Stomach (tissue), 8 donors: ENCODE measurements at regions not wholly inside any gene's neighbourhood (a gene's known extent, or its start where the extent isn't known, plus 50 kb on each side); places are given as distances from the start of the nearest gene placed in this dataset.
A peak's percentile ranks its signal among the peaks of the same experiment; 100 is the strongest.

Source experiments
- DNase-seq, 2 donors: peaks; one replicate each; pipeline versions ENCODE4 v3.0.0 to v3.0.0-alpha.2; 2013 to 2019
- H3K27ac ChIP-seq, 5 donors: fragments of 200-600 bp in 4 of 5; sonication (generic) in 4 of 5; one replicate each; pipeline ENCODE4 v1.5.1; 2013 to 2019; ENCODE audit warnings: mild to moderate bottlenecking in 1 of 5, moderate library complexity in 1 of 5
- H3K27me3 ChIP-seq, 3 donors: fragments of 200-600 bp; sonication (generic); one replicate each; pipeline ENCODE4 v1.5.1; 2017 to 2019; ENCODE audit warnings: mixed run types in 1 of 3
- H3K36me3 ChIP-seq, 4 donors: fragments of 200-600 bp; sonication (generic); 1 replicate in 3 of 4; 2 replicates in 1 of 4; pipeline ENCODE4 v1.5.1; 2016 to 2019
- H3K4me1 ChIP-seq, 4 donors: fragments of 200-600 bp; sonication (generic); one replicate each; pipeline ENCODE4 v1.5.1; 2016 to 2019
- H3K4me3 ChIP-seq, 4 donors: fragments of 200-600 bp; sonication (generic) in 3 of 4; one replicate each; pipeline ENCODE4 v1.5.1; 2016 to 2019; ENCODE audit warnings: mild to moderate bottlenecking in 1 of 4
- H3K9me3 ChIP-seq, 4 donors: fragments of 200-600 bp; sonication (generic); one replicate each; pipeline ENCODE4 v1.5.1; 2016 to 2019
- CTCF ChIP-seq, 7 experiments: fragments of 450-650 bp in 4 of 7; fragments of 200-600 bp in 3 of 7; sonication (generic) in 3 of 7; IDR thresholded peaks; one replicate each; pipeline ENCODE4 v1.5.1; 2016 to 2019; ENCODE audit warnings: antibody characterized with exemption in 7 of 7, control low read depth in 2 of 7, mild to moderate bottlenecking in 1 of 7
- EP300 ChIP-seq: sonication (generic); formaldehyde crosslinking; IDR thresholded peaks from one replicate; pipeline ENCODE4 v1.6.1; 2017; ENCODE audit warnings: antibody characterized with exemption
- POLR2A ChIP-seq, 4 donors: fragments of 450-650 bp; IDR thresholded peaks; one replicate each; pipeline ENCODE4 v1.6.1; 2016; ENCODE audit warnings: antibody characterized with exemption in 4 of 4, control low read depth in 2 of 4, mild to moderate bottlenecking in 1 of 4, moderate library complexity in 1 of 4
- POLR2AphosphoS5 ChIP-seq, 3 donors: sonication (generic); formaldehyde crosslinking; IDR thresholded peaks; one replicate each; pipeline ENCODE4 v1.6.1; 2016; ENCODE audit warnings: antibody characterized with exemption in 3 of 3
- WGBS, 5 donors: extraction: QIAGEN DNeasy Blood & Tissue Kit in 3 of 5; methylation state at CpG; one replicate each; pipeline versions ENCODE4 v1.1.5 to v1.1.7; 2013 to 2018; 5-methylcytosine and 5-hydroxymethylcytosine counted together
- intact Hi-C: fragments of 100-400 bp; cut with DNase I; formaldehyde crosslinking; loops from one replicate; pipeline ENCODE4 v1.15.1; 2023; ENCODE audit warnings: low total_unique reads
- donor health status: healthy with polysubstance abuse.
- donor health status: Bipolar disorder and iron deficiency.
- donor health status: healthy.

- DNase-seq, result peak in 1 of 2 donors; percentile 12
- Histone ChIP-seq H3K27ac (no peak overlapping the region), H3K36me3 (no peaks in the 10 kb centered on the region), H3K27me3 (no peaks in the 10 kb centered on the region), H3K4me1 (no peaks in the 10 kb centered on the region), H3K9me3 (no peaks in the 10 kb centered on the region), H3K4me3 (no peak overlapping the region)
- intact Hi-C loops, result no loop called here
- 71 to 90% (median 87%) methylated on average over 4 of the region's 4 CpGs for WGBS, 5 donors
- TF ChIP-seq POLR2A (IDR thresholded peaks at IDR 0.05) (no peak), POLR2AphosphoS5 (IDR thresholded peaks at IDR 0.05) (no peak), EP300 (no peak)
Observed at GRCh38 chr14:83706231-83706954, 1823.6 kb upstream of the FLRT2 start.

GRCh38 chr14:83707056-83707455, 1822.9 kb upstream of the FLRT2 start:
- H3K27ac ChIP-seq, result no peak overlapping the region
- H3K4me1 ChIP-seq, result no peaks in the 10 kb centered on the region
- H3K9me3 ChIP-seq, result no peaks in the 10 kb centered on the region
- H3K4me3 ChIP-seq, result no peak overlapping the region
- 80 to 94% (median 81%) methylated on average over 2 of the region's 2 CpGs for WGBS, 5 donors
- H3K27me3 ChIP-seq, result no peaks in the 10 kb centered on the region
- no peak for DNase-seq
- TF ChIP-seq EP300, result no peak
- no peak for TF ChIP-seq CTCF (IDR thresholded peaks at IDR 0.05)
- TF ChIP-seq POLR2A (IDR thresholded peaks at IDR 0.05), result no peak
- no peak for TF ChIP-seq POLR2AphosphoS5 (IDR thresholded peaks at IDR 0.05)
- intact Hi-C loops, result no loop called here
- H3K36me3 ChIP-seq, result no peaks in the 10 kb centered on the region

- intact Hi-C loops, result no loop called here
- TF ChIP-seq POLR2AphosphoS5 (IDR thresholded peaks at IDR 0.05) (no peak), POLR2A (IDR thresholded peaks at IDR 0.05) (no peak), CTCF (IDR thresholded peaks at IDR 0.05) (no peak), EP300 (no peak)
- H3K4me1 ChIP-seq, result peaks cover 0 to 9% (median 4%) of the 10 kb centered on the region in 4 donors
- no peaks in the 10 kb centered on the region for H3K36me3 ChIP-seq
- DNase-seq, result no peak
- no peaks in the 10 kb centered on the region for H3K27me3 ChIP-seq
- H3K27ac ChIP-seq, result no peak overlapping the region
- H3K4me3 ChIP-seq, result no peak overlapping the region
- no peaks in the 10 kb centered on the region for H3K9me3 ChIP-seq
Observed at GRCh38 chr14:83709116-83709515, 1820.8 kb upstream of the FLRT2 start.

GRCh38 chr14:83711046-83711445, 1818.9 kb upstream of the FLRT2 start:
- Histone ChIP-seq H3K27ac (no peak overlapping the region), H3K9me3 (no peaks in the 10 kb centered on the region), H3K4me1 (peaks cover 0 to 9% (median 4%) of the 10 kb centered on the region in 4 donors), H3K36me3 (no peaks in the 10 kb centered on the region), H3K27me3 (no peaks in the 10 kb centered on the region), H3K4me3 (no peak overlapping the region)
- no peak for DNase-seq
- 83 to 96% (median 89%) methylated on average over 2 of the region's 2 CpGs for WGBS, 5 donors
- intact Hi-C loops, result no loop called here
- TF ChIP-seq CTCF (IDR thresholded peaks at IDR 0.05), result no peak
- TF ChIP-seq POLR2AphosphoS5 (IDR thresholded peaks at IDR 0.05), result no peak
- no peak for TF ChIP-seq POLR2A (IDR thresholded peaks at IDR 0.05)
- no peak for TF ChIP-seq EP300
